Neuronal stem cell (in vitro differentiated cells): ENCODE measurements at regions not wholly inside any gene's neighbourhood (a gene's known extent, or its start where the extent isn't known, plus 50 kb on each side); places are given as distances from the start of the nearest gene placed in this dataset.
"Not testable (repeated sequence)": the region's sequence is repeated elsewhere in the genome, so short reads cannot be mapped to it uniquely, and the experiment has no call there.

Experiments
- DNase-seq: peaks from one replicate; pipeline ENCODE4 v3.0.0-alpha.2; 2013; ENCODE audit warnings: low spot score
- H2AFZ ChIP-seq: one replicate; pipeline ENCODE4 v1.6.1; 2013; ENCODE audit warnings: mild to moderate bottlenecking, low read length, inconsistent platforms
- H2AK5ac ChIP-seq: 2 replicates; pipeline ENCODE4 v1.6.1; 2013; ENCODE audit warnings: low read depth, mild to moderate bottlenecking, inconsistent platforms, low read length, moderate library complexity, mixed read lengths
- H2BK120ac ChIP-seq: 2 replicates; pipeline ENCODE4 v1.6.1; 2013; ENCODE audit warnings: low read depth, mild to moderate bottlenecking, inconsistent platforms, low read length, moderate library complexity, mixed read lengths
- H2BK12ac ChIP-seq: one replicate; pipeline ENCODE4 v1.6.1; 2013; ENCODE audit warnings: low read length, inconsistent platforms
- H2BK15ac ChIP-seq: 2 replicates; pipeline ENCODE4 v1.6.1; 2013; ENCODE audit warnings: mild to moderate bottlenecking, low read length, inconsistent platforms, mixed read lengths
- H2BK5ac ChIP-seq: one replicate; pipeline ENCODE4 v1.6.1; 2013; ENCODE audit warnings: inconsistent platforms, mild to moderate bottlenecking, low read length, moderate library complexity
- H3K14ac ChIP-seq: one replicate; pipeline ENCODE4 v1.6.1; 2013; ENCODE audit warnings: low read length, inconsistent platforms
- H3K18ac ChIP-seq: 2 replicates; pipeline ENCODE4 v1.6.1; 2013; ENCODE audit warnings: low read length, inconsistent platforms
- H3K23ac ChIP-seq: 2 replicates; pipeline ENCODE4 v1.6.1; 2013; ENCODE audit warnings: low read depth, mild to moderate bottlenecking, mixed read lengths, low read length, inconsistent platforms; ENCODE audit not compliant: poor library complexity
- H3K27ac ChIP-seq: replicated peaks from 3 replicates; pipeline ENCODE4 v1.5.1; 2013; ENCODE audit warnings: low read length, inconsistent platforms
- H3K27me3 ChIP-seq, 3 experiments: 2 replicates each; pipeline ENCODE4 v1.6.1; 2013; ENCODE audit warnings: low read length in 3 of 3, mild to moderate bottlenecking in 2 of 3, inconsistent platforms in 1 of 3, low read depth in 1 of 3, mixed read lengths in 1 of 3, moderate library complexity in 1 of 3; ENCODE audit not compliant: control insufficient read depth in 3 of 3, insufficient read depth in 3 of 3
- H3K36me3 ChIP-seq, 2 donors: replicated peaks in 1 of 2; 2 replicates each; pipeline ENCODE4 v1.6.1; 2013; ENCODE audit warnings: low read length in 2 of 2; ENCODE audit not compliant: control insufficient read depth in 2 of 2, insufficient read depth in 2 of 2
- H3K4ac ChIP-seq: 2 replicates; pipeline ENCODE4 v1.6.1; 2013; ENCODE audit warnings: inconsistent platforms, mild to moderate bottlenecking, low read length, moderate library complexity
- H3K4me1 ChIP-seq, 2 donors: 1 replicate in 1 of 2; 2 replicates in 1 of 2; pipeline ENCODE4 v1.6.1; 2013; ENCODE audit warnings: low read length in 2 of 2, low read depth in 1 of 2; ENCODE audit not compliant: control insufficient read depth in 2 of 2, insufficient read depth in 1 of 2
- H3K4me2 ChIP-seq: one replicate; pipeline ENCODE4 v1.6.1; 2013; ENCODE audit warnings: mild to moderate bottlenecking, low read length, inconsistent platforms; ENCODE audit not compliant: insufficient read depth, poor library complexity, severe bottlenecking
- H3K4me3 ChIP-seq, 2 donors: 2 replicates each; pipeline ENCODE4 v1.5.1; 2013; ENCODE audit warnings: low read length in 2 of 2, mild to moderate bottlenecking in 2 of 2, inconsistent platforms in 1 of 2, moderate library complexity in 1 of 2
- H3K79me1 ChIP-seq: one replicate; pipeline ENCODE4 v1.6.1; 2013; ENCODE audit warnings: low read depth, mild to moderate bottlenecking, inconsistent platforms, low read length, moderate library complexity
- H3K9ac ChIP-seq: one replicate; pipeline ENCODE4 v1.6.1; 2013; ENCODE audit warnings: mild to moderate bottlenecking, low read depth, low read length, inconsistent platforms; ENCODE audit not compliant: poor library complexity
- H3K9me3 ChIP-seq, 2 donors: replicated peaks in 1 of 2; 2 replicates each; pipeline versions ENCODE3 to v1.6.1; 2013; ENCODE audit warnings: low read length in 2 of 2, mild to moderate bottlenecking in 2 of 2, inconsistent platforms in 1 of 2, low read depth in 1 of 2, mixed read lengths in 1 of 2, moderate library complexity in 1 of 2; ENCODE audit not compliant: control insufficient read depth in 2 of 2, insufficient read depth in 1 of 2
- H4K8ac ChIP-seq: one replicate; pipeline ENCODE4 v1.6.1; 2013; ENCODE audit warnings: low read depth, mild to moderate bottlenecking, inconsistent platforms, low read length, moderate library complexity
- H4K91ac ChIP-seq: one replicate; pipeline ENCODE4 v1.6.1; 2013; ENCODE audit warnings: low read length, low read depth, mild to moderate bottlenecking, inconsistent platforms; ENCODE audit not compliant: poor library complexity
- WGBS, 2 donors: extraction: QIAGEN DNeasy Blood & Tissue Kit; methylation state at CpG; one replicate each; pipeline ENCODE4 v1.1.7; 2013; ENCODE audit warnings: missing lambda C conversion rate in 2 of 2, mixed read lengths in 1 of 2; ENCODE audit not compliant: insufficient read length in 2 of 2, insufficient replicate concordance in 1 of 2; ENCODE audit errors: extremely low coverage in 2 of 2; 5-methylcytosine and 5-hydroxymethylcytosine counted together

DNA sequence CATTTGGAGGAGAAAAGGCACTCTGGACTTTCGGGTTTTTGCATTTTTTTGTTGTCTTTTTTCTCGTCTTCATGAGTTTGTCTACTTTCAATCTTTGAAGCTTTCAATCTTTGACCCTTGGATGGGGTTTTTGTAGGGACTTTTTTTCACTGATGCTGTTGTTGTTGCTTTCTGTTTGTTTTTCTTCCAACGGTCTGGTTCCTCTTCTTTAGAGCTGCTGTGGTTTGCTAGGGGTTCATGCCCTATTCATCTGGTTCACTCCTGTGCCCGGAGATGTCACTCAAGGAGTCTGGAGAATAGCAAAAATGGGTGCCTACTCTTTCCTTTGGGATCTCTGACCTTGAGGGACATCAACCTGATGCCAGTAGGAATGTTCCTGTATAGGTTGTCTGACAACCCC lies 378.6 kb upstream of the TYRP1 start:
- H4K8ac ChIP-seq: no peak overlapping the region
- no peaks in the 10 kb centered on the region for H3K4me1 ChIP-seq
- WGBS, 2 donors: no CpG with 5 or more reads among the region's 4 CpGs
- H3K79me1 ChIP-seq: no peaks in the 10 kb centered on the region
- H2AFZ ChIP-seq: no peak overlapping the region
- no peak overlapping the region for H2BK5ac ChIP-seq
- H3K9ac ChIP-seq: no peak overlapping the region
- no peak overlapping the region for H4K91ac ChIP-seq
- H3K27ac ChIP-seq: no peak overlapping the region
- no peak for DNase-seq
- H3K14ac ChIP-seq: no peak overlapping the region
- H3K4me2 ChIP-seq: no peak overlapping the region
- H2BK120ac ChIP-seq: no peak overlapping the region
- no peak overlapping the region for H2AK5ac ChIP-seq
- no peak overlapping the region for H3K18ac ChIP-seq
- H3K4me3 ChIP-seq: no peak overlapping the region
- no peak overlapping the region for H2BK15ac ChIP-seq
- H3K36me3 ChIP-seq: no peaks in the 10 kb centered on the region
- H3K27me3 ChIP-seq: no peaks in the 10 kb centered on the region
- no peak overlapping the region for H3K23ac ChIP-seq
- H3K4ac ChIP-seq: no peak overlapping the region
- H2BK12ac ChIP-seq: no peak overlapping the region
- H3K9me3 ChIP-seq: peaks cover 0 to 3% of the 10 kb centered on the region in 2 donors

DNA sequence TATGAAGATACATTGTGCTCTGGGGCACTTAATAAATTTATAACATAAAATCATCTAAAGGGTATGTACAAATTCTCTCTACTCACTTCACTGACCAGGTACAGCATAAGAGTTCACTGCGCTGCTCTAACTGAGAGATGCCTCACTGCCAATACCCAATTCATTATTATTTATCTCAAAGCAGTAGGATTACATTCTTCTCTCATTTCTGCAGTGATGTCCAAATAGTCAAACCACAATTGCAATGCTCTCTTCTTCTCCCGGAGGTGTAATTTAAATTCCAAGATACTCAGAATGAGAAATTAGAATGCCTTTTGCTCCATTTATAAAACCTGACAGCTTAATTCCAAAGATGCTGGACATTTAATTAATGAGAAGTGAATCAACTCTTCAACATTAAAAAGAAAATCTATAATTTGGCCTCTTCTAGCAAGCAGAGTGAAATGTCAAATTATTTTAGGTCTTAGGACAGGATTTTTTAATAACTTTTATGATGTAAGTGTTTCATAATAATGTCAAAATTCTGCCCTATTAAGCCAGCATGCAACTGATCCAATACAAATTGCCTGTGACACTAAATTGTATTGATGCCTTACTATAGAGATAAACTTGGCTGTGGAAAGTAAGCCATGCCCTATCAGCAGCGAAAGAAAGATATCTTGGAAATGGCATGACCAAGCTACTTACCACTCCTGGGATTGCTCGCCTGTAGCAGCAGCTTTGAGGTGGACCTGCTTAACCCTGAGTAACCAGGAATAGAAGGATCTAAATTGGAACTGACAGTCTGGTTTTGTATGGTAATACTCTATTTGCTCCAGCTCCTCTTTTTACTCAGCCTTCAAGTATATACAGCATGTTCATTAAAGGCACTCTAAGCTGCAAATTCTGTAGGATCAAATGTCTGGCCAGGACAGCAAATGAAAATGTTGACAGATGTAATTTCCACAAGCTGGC lies 374.2 kb upstream of the TYRP1 start:
- Histone ChIP-seq H3K9ac (no peak overlapping the region), H3K27me3 (no peaks in the 10 kb centered on the region), H4K91ac (no peak overlapping the region), H2BK15ac (no peak overlapping the region), H2AK5ac (no peak overlapping the region), H3K4me1 (no peaks in the 10 kb centered on the region), H3K18ac (no peak overlapping the region), H3K23ac (no peak overlapping the region), H2BK120ac (no peak overlapping the region), H2AFZ (no peak overlapping the region), H2BK5ac (no peak overlapping the region), H3K9me3 (peaks cover 0 to 3% of the 10 kb centered on the region in 2 donors), H3K27ac (no peak overlapping the region), H3K79me1 (no peaks in the 10 kb centered on the region), H3K4me2 (no peak overlapping the region), H3K14ac (no peak overlapping the region), H3K4ac (no peak overlapping the region), H2BK12ac (no peak overlapping the region), H3K36me3 (no peaks in the 10 kb centered on the region), H4K8ac (no peak overlapping the region), H3K4me3 (no peak overlapping the region)
- DNase-seq: no peak
- no CpG with 5 or more reads among the region's 4 CpGs for whole genome bisulfite sequencing, 2 donors

DNA sequence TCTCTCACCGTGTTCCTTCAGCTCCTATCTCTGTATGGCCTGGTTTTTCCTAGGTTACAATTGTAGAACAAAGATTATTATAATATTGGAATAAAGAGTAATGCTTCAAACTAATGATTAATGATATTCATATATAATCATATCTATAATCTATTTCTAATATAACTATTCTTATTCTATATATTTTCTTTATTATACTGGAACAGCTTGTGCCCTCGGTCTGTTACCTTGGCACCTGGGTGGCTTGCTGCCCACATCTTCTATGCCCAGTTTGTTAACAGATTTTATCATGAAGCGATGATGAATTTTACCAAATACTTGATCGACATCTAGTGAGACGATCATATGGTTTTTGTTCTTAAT lies 363.6 kb upstream of the TYRP1 start:
- no peaks in the 10 kb centered on the region for H3K36me3 ChIP-seq
- no CpG with 5 or more reads among the region's 5 CpGs for WGBS, 2 donors
- no peak overlapping the region for H2BK12ac ChIP-seq
- no peak overlapping the region for H2AK5ac ChIP-seq
- H3K27me3 ChIP-seq: no peaks in the 10 kb centered on the region
- H3K9ac ChIP-seq: no peak overlapping the region
- no peak overlapping the region for H2BK120ac ChIP-seq
- no peak overlapping the region for H2BK5ac ChIP-seq
- no peak overlapping the region for H3K14ac ChIP-seq
- no peak overlapping the region for H4K91ac ChIP-seq
- H3K18ac ChIP-seq: no peak overlapping the region
- H2BK15ac ChIP-seq: no peak overlapping the region
- H3K27ac ChIP-seq: no peak overlapping the region
- H3K4ac ChIP-seq: no peak overlapping the region
- no peak overlapping the region for H4K8ac ChIP-seq
- peaks cover 0 to 3% of the 10 kb centered on the region in 2 donors for H3K4me1 ChIP-seq
- no peak overlapping the region for H3K4me3 ChIP-seq
- DNase-seq: no peak
- no peak overlapping the region for H3K4me2 ChIP-seq
- no peak overlapping the region for H3K23ac ChIP-seq
- no peaks in the 10 kb centered on the region for H3K9me3 ChIP-seq
- H2AFZ ChIP-seq: no peak overlapping the region
- H3K79me1 ChIP-seq: no peaks in the 10 kb centered on the region

DNA sequence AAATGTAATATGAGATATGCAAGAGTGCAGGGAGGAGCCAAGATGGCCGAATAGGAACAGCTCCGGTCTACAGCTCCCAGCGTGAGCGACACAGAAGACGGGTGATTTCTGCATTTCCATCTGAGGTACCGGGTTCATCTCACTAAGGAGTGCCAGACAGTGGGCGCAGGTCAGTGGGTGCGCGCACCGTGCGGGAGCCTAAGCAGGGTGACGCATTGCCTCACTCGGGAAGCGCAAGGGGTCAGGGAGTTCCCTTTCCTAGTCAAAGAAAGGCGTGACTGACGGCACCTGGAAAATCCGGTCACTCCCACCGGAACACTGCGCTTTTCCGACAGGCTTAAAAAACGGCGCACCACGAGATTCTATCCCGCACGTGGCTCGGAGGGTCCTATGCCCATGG lies 359.2 kb upstream of the TYRP1 start:
- not testable (repeated sequence) for H3K27me3 ChIP-seq, DNase-seq, H3K9ac ChIP-seq, H2BK5ac ChIP-seq, H3K36me3 ChIP-seq, H4K91ac ChIP-seq, H3K4me1 ChIP-seq, H2AK5ac ChIP-seq, H2BK12ac ChIP-seq, H3K23ac ChIP-seq, H3K9me3 ChIP-seq, H3K27ac ChIP-seq, H2BK15ac ChIP-seq, H3K18ac ChIP-seq, H4K8ac ChIP-seq, H2BK120ac ChIP-seq, H3K79me1 ChIP-seq, H3K4ac ChIP-seq, H3K4me2 ChIP-seq, H3K4me3 ChIP-seq, H3K14ac ChIP-seq
- peak overlapping the region; percentile 50 for H2AFZ ChIP-seq
- no CpG with 5 or more reads among the region's 26 CpGs for WGBS, 2 donors
